ENCODE measurements at regions not wholly inside any gene's neighbourhood (a gene's known extent, or its start where the extent isn't known, plus 50 kb on each side); places are given as distances from the start of the nearest gene placed in this dataset.

- TF ChIP-seq CTCF (IDR thresholded peaks at IDR 0.05) (no peak), POLR2A (IDR thresholded peaks at IDR 0.05) (no peak)
Measured at GRCh38 chr16:85166281-85166680, 54.0 kb upstream of the CIBAR2 start.

Measured in body of pancreas (tissue), 4 donors.